ENCODE measurements at regions not wholly inside any gene's neighbourhood (a gene's known extent, or its start where the extent isn't known, plus 50 kb on each side); places are given as distances from the start of the nearest gene placed in this dataset.

- H3K27ac Mint-ChIP-seq (ENCODE audit: unreplicated experiment) = no peak overlapping the region
- no peak for TF ChIP-seq CTCF (IDR thresholded peaks at IDR 0.05; ENCODE audit: unreplicated experiment)
- peaks cover 12% of the 10 kb centered on the region for H3K4me1 Mint-ChIP-seq (ENCODE audit: unreplicated experiment)
- no peak for DNase-seq (ENCODE audit: low spot score)
- peaks cover 2% of the 10 kb centered on the region for H3K27me3 Mint-ChIP-seq (ENCODE audit: unreplicated experiment)
- no peak overlapping the region for H3K4me3 Mint-ChIP-seq (ENCODE audit: unreplicated experiment)
- H3K36me3 Mint-ChIP-seq (ENCODE audit: low read depth, unreplicated experiment) = no peaks in the 10 kb centered on the region
- H3K9me3 Mint-ChIP-seq (ENCODE audit: unreplicated experiment) = no peaks in the 10 kb centered on the region
Measured at GRCh38 chr5:174192901-174193300, 147.4 kb downstream of the NSG2 start.

GRCh38 chr5:174195517-174195916 is 150.0 kb downstream of the NSG2 start:
- DNase-seq (ENCODE audit: low spot score) = no peak
- TF ChIP-seq CTCF (IDR thresholded peaks at IDR 0.05; ENCODE audit: unreplicated experiment) = no peak
- H3K27ac Mint-ChIP-seq (ENCODE audit: unreplicated experiment) = no peak overlapping the region

GRCh38 chr5:174197929-174198328 is 152.4 kb downstream of the NSG2 start:
- H3K4me1 Mint-ChIP-seq (ENCODE audit: unreplicated experiment) = peaks cover 13% of the 10 kb centered on the region
- no peak for TF ChIP-seq CTCF (IDR thresholded peaks at IDR 0.05; ENCODE audit: unreplicated experiment)
- H3K9me3 Mint-ChIP-seq (ENCODE audit: unreplicated experiment) = no peaks in the 10 kb centered on the region
- DNase-seq (ENCODE audit: low spot score) = no peak
- no peak overlapping the region for H3K27ac Mint-ChIP-seq (ENCODE audit: unreplicated experiment)
- H3K4me3 Mint-ChIP-seq (ENCODE audit: unreplicated experiment) = no peak overlapping the region
- peaks cover under 1% of the 10 kb centered on the region for H3K27me3 Mint-ChIP-seq (ENCODE audit: unreplicated experiment)
- no peaks in the 10 kb centered on the region for H3K36me3 Mint-ChIP-seq (ENCODE audit: low read depth, unreplicated experiment)

More at GRCh38 chr5:174195517-174195916, 150.0 kb downstream of the NSG2 start:
- H3K4me3 Mint-ChIP-seq (ENCODE audit: unreplicated experiment) = no peak overlapping the region
- H3K9me3 Mint-ChIP-seq (ENCODE audit: unreplicated experiment) = no peaks in the 10 kb centered on the region
- H3K4me1 Mint-ChIP-seq (ENCODE audit: unreplicated experiment) = peaks cover 9% of the 10 kb centered on the region
- peaks cover 1% of the 10 kb centered on the region for H3K27me3 Mint-ChIP-seq (ENCODE audit: unreplicated experiment)
- no peaks in the 10 kb centered on the region for H3K36me3 Mint-ChIP-seq (ENCODE audit: low read depth, unreplicated experiment)

GRCh38 chr5:174198541-174198940 is 153.0 kb downstream of the NSG2 start:
- H3K27me3 Mint-ChIP-seq (ENCODE audit: unreplicated experiment) = peaks cover 1% of the 10 kb centered on the region
- no peak for DNase-seq (ENCODE audit: low spot score)
- peaks cover 13% of the 10 kb centered on the region for H3K4me1 Mint-ChIP-seq (ENCODE audit: unreplicated experiment)
- H3K27ac Mint-ChIP-seq (ENCODE audit: unreplicated experiment) = no peak overlapping the region
- no peaks in the 10 kb centered on the region for H3K9me3 Mint-ChIP-seq (ENCODE audit: unreplicated experiment)
- H3K4me3 Mint-ChIP-seq (ENCODE audit: unreplicated experiment) = no peak overlapping the region
- no peaks in the 10 kb centered on the region for H3K36me3 Mint-ChIP-seq (ENCODE audit: low read depth, unreplicated experiment)
- no peak for TF ChIP-seq CTCF (IDR thresholded peaks at IDR 0.05; ENCODE audit: unreplicated experiment)

- H3K9me3 Mint-ChIP-seq (ENCODE audit: unreplicated experiment) = no peaks in the 10 kb centered on the region
- H3K36me3 Mint-ChIP-seq (ENCODE audit: low read depth, unreplicated experiment) = no peaks in the 10 kb centered on the region
- TF ChIP-seq CTCF (IDR thresholded peaks at IDR 0.05; ENCODE audit: unreplicated experiment) = no peak
- H3K27me3 Mint-ChIP-seq (ENCODE audit: unreplicated experiment) = peaks cover 3% of the 10 kb centered on the region
- peaks cover 4% of the 10 kb centered on the region for H3K4me1 Mint-ChIP-seq (ENCODE audit: unreplicated experiment)
- H3K4me3 Mint-ChIP-seq (ENCODE audit: unreplicated experiment) = no peak overlapping the region
- DNase-seq (ENCODE audit: low spot score) = no peak
- no peak overlapping the region for H3K27ac Mint-ChIP-seq (ENCODE audit: unreplicated experiment)
Measured at GRCh38 chr5:174202996-174203395, 157.5 kb downstream of the NSG2 start.
